Endothelial cell of umbilical vein (primary cell): ENCODE measurements at regions not wholly inside any gene's neighbourhood (a gene's known extent, or its start where the extent isn't known, plus 50 kb on each side); places are given as distances from the start of the nearest gene placed in this dataset.

Experiments used
- BruUV-seq: library from RNA; stranded (reverse); fragments of 400-500 nt; replicated peaks from 2 replicates; lab custom pipeline; 2021; lab: Mats Ljungman, UMichigan
- CTCF ChIA-PET: fragments of 300-600, 350-600 bp; sonication (Branson Sonifier 250); formaldehyde crosslinking; loops from one replicate; lab custom pipeline; 2021; ENCODE audit warnings: antibody characterized with exemption, inconsistent platforms; lab: Charles Lee
- POLR2A ChIA-PET: fragments of 300-600, 350-600 bp; sonication (Branson Sonifier 250); formaldehyde crosslinking; loops from one replicate; lab custom pipeline; 2021; ENCODE audit warnings: antibody characterized with exemption, inconsistent platforms; lab: Charles Lee
- DNase-seq: peaks from one replicate; pipeline ENCODE4 v3.0.0-alpha.2; 2011; ENCODE audit warnings: low read depth, low spot score
- FAIRE-seq: peaks from 2 replicates; lab custom pipeline; 2011; peaks lifted over from hg19 to GRCh38; lab: Jason Lieb, UNC
- H2AFZ ChIP-seq: 2 replicates; pipeline ENCODE4 v1.6.0; 2012; ENCODE audit warnings: low read depth, low read length, control low read depth, inconsistent platforms
- H3K27ac ChIP-seq: 2 replicates; pipeline ENCODE4 v1.5.1; 2011; ENCODE audit warnings: low read depth, mild to moderate bottlenecking, control low read depth, low read length, moderate library complexity; ENCODE audit not compliant: insufficient read depth
- H3K27me3 ChIP-seq, 2 experiments: 2 replicates each; pipeline versions ENCODE4 v1.6.0 to v1.6.1; 2011; ENCODE audit warnings: low read length in 2 of 2, mixed read lengths in 1 of 2; ENCODE audit not compliant: control insufficient read depth in 2 of 2, insufficient read depth in 2 of 2
- H3K36me3 ChIP-seq, 2 experiments: 2 replicates in 1 of 2; 3 replicates in 1 of 2; pipeline ENCODE4 v1.5.1; 2011; ENCODE audit warnings: low read length in 2 of 2, mild to moderate bottlenecking in 1 of 2, moderate library complexity in 1 of 2; ENCODE audit not compliant: control insufficient read depth in 2 of 2, insufficient read depth in 2 of 2; ENCODE audit errors: extremely low read depth in 1 of 2
- H3K4me1 ChIP-seq: 3 replicates; pipeline ENCODE4 v1.5.1; 2011; ENCODE audit warnings: mild to moderate bottlenecking, low read length; ENCODE audit not compliant: control insufficient read depth, insufficient read depth; ENCODE audit errors: extremely low read depth
- H3K4me2 ChIP-seq: 2 replicates; pipeline ENCODE4 v1.6.1; 2011; ENCODE audit warnings: low read length, control low read depth, mixed read lengths; ENCODE audit not compliant: insufficient read depth
- H3K4me3 ChIP-seq, 3 experiments: fragments of 200-600 bp in 1 of 3; sonication (generic), shearing (Covaris generic) in 1 of 3; replicated peaks in 1 of 3; 2 replicates each; pipeline ENCODE4 v1.5.1; 2011 to 2016; ENCODE audit warnings: control low read depth in 3 of 3, low read length in 3 of 3, mild to moderate bottlenecking in 2 of 3, inconsistent platforms in 1 of 3, low read depth in 1 of 3, moderate library complexity in 1 of 3; ENCODE audit not compliant: insufficient read depth in 1 of 3
- H3K79me2 ChIP-seq: 2 replicates; pipeline ENCODE4 v1.6.0; 2012; ENCODE audit warnings: low read length, inconsistent platforms; ENCODE audit not compliant: control insufficient read depth, insufficient read depth
- H3K9ac ChIP-seq: replicated peaks from 2 replicates; pipeline ENCODE3; 2011; ENCODE audit warnings: low read length, control low read depth; ENCODE audit not compliant: insufficient read depth; ENCODE audit errors: extremely low read depth
- H3K9me1 ChIP-seq: replicated peaks from 3 replicates; pipeline ENCODE4 v1.6.0; 2011; ENCODE audit warnings: mild to moderate bottlenecking, low read length; ENCODE audit not compliant: control insufficient read depth, insufficient read depth; ENCODE audit errors: extremely low read depth
- H3K9me3 ChIP-seq: replicated peaks from 2 replicates; pipeline ENCODE4 v1.5.1; 2012; ENCODE audit warnings: low read length, inconsistent platforms; ENCODE audit not compliant: control insufficient read depth, insufficient read depth
- H4K20me1 ChIP-seq: replicated peaks from 2 replicates; pipeline ENCODE3; 2011; ENCODE audit warnings: mild to moderate bottlenecking, low read length; ENCODE audit not compliant: control insufficient read depth, insufficient read depth; ENCODE audit errors: extremely low read depth
- EZH2 ChIP-seq: IDR thresholded peaks from 2 replicates; pipeline ENCODE4 v1.6.1; 2012; ENCODE audit warnings: borderline replicate concordance, low read depth, mild to moderate bottlenecking, moderate library complexity, low read length, inconsistent platforms; ENCODE audit not compliant: severe bottlenecking
- GATA2 ChIP-seq: IDR thresholded peaks from 2 replicates; pipeline ENCODE4 v1.7.0; 2011; ENCODE audit warnings: low read depth, mild to moderate bottlenecking, moderate library complexity, mixed read lengths, low read length; ENCODE audit not compliant: insufficient read length, insufficient read depth
- JUN ChIP-seq: IDR thresholded peaks from 2 replicates; pipeline ENCODE4 v1.6.1; 2011; ENCODE audit warnings: borderline replicate concordance, low read depth; ENCODE audit not compliant: insufficient read length, insufficient read depth
- POLR2A ChIP-seq: IDR thresholded peaks from 2 replicates; pipeline ENCODE4 v1.6.1; 2012; ENCODE audit warnings: low read depth, mild to moderate bottlenecking, control low read depth, low read length
- POLR2AphosphoS5 ChIP-seq: IDR thresholded peaks from 2 replicates; pipeline ENCODE4 v1.6.1; 2012; ENCODE audit warnings: low read depth, mild to moderate bottlenecking, control low read depth, low read length, moderate library complexity; ENCODE audit not compliant: insufficient read depth
- dilution Hi-C: fragments of 300-500 bp; cut with MboI; formaldehyde crosslinking; loops from one replicate; pipeline ENCODE4 v1.15.0; 2019; ENCODE audit warnings: low sequenced_read_pairs; ENCODE audit not compliant: extremely low pct_ligation_motif_present
- intact Hi-C: fragments of 100-400 bp; cut with micrococcal nuclease; formaldehyde crosslinking; loops from one replicate; pipeline ENCODE4 v1.10.0; 2022
- TF ChIP-seq, protein P1 (sequence below): IDR thresholded peaks from 2 replicates; pipeline ENCODE4 v1.6.1; 2011; ENCODE audit not compliant: insufficient read depth, insufficient read length

- no peaks in the 10 kb centered on the region for H3K9me3 ChIP-seq
- no peak overlapping the region for H3K9ac ChIP-seq
- ChIA-PET POLR2A (no interaction called here), CTCF (no interaction called here)
- no peaks in the 10 kb centered on the region for H3K36me3 ChIP-seq
- dilution Hi-C loops, result no loop called here
- H3K4me1 ChIP-seq, result no peaks in the 10 kb centered on the region
- no peak for TF ChIP-seq POLR2AphosphoS5
- no peak for TF ChIP-seq GATA2
- TF ChIP-seq, protein P1, sequence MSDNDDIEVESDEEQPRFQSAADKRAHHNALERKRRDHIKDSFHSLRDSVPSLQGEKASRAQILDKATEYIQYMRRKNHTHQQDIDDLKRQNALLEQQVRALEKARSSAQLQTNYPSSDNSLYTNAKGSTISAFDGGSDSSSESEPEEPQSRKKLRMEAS, result no peak
- TF ChIP-seq POLR2A, result no peak
- no peak overlapping the region for H3K4me2 ChIP-seq
- intact Hi-C loops, result no loop called here
- H3K4me3 ChIP-seq, result no peak overlapping the region
- no peak overlapping the region for H2AFZ ChIP-seq
- no peak overlapping the region for H3K27ac ChIP-seq
- DNase-seq, result no peak
- no peaks in the 10 kb centered on the region for H3K79me2 ChIP-seq
- no peak for FAIRE-seq
- H4K20me1 ChIP-seq, result no peaks in the 10 kb centered on the region
- H3K27me3 ChIP-seq, result no peaks in the 10 kb centered on the region
- no TSS peak for BruUV-seq
- H3K9me1 ChIP-seq, result no peaks in the 10 kb centered on the region
Measured at GRCh38 chr9:82893549-82893948, 169.4 kb downstream of the RASEF start.

GRCh38 chr9:82894548-82894947 is 168.4 kb downstream of the RASEF start:
- Histone ChIP-seq H2AFZ (no peak overlapping the region), H3K79me2 (no peaks in the 10 kb centered on the region), H3K4me1 (no peaks in the 10 kb centered on the region), H3K9me1 (no peaks in the 10 kb centered on the region), H3K9ac (no peak overlapping the region), H3K4me3 (no peak overlapping the region), H3K4me2 (no peak overlapping the region), H4K20me1 (no peaks in the 10 kb centered on the region), H3K27ac (no peak overlapping the region), H3K27me3 (no peaks in the 10 kb centered on the region), H3K9me3 (no peaks in the 10 kb centered on the region), H3K36me3 (no peaks in the 10 kb centered on the region)
- no TSS peak for BruUV-seq
- DNase-seq (no peak), FAIRE-seq (no peak)
- ChIA-PET CTCF (no interaction called here), POLR2A (no interaction called here)
- intact Hi-C loops, result no loop called here
- dilution Hi-C loops, result no loop called here
- TF ChIP-seq POLR2A (no peak), EZH2 (no peak), GATA2 (no peak), POLR2AphosphoS5 (no peak), JUN (no peak)
